Endothelial cell of hepatic sinusoid (primary cell): ENCODE measurements at regions not wholly inside any gene's neighbourhood (a gene's known extent, or its start where the extent isn't known, plus 50 kb on each side); places are given as distances from the start of the nearest gene placed in this dataset.
"Not testable (repeated sequence)": the region's sequence is repeated elsewhere in the genome, so short reads cannot be mapped to it uniquely, and the experiment has no call there.

Experiments used
- in situ Hi-C: cut with HindIII; loops from 2 replicates; pipeline ENCODE4 v1.10.0; 2017; ENCODE audit warnings: low sequenced_read_pairs

- in situ Hi-C loops: no loop called here
Measured at GRCh38 chr1:60893136-60893930, 189.0 kb upstream of the NFIA start.

GRCh38 chr1:60891765-60892164 is 190.6 kb upstream of the NFIA start:
- in situ Hi-C loops: no loop called here

GRCh38 chr1:60891281-60891680 is 191.1 kb upstream of the NFIA start:
- in situ Hi-C loops: no loop called here

- in situ Hi-C loops: no loop called here
Measured at GRCh38 chr1:60890664-60891063, 191.7 kb upstream of the NFIA start.

- in situ Hi-C loops: no loop called here
Measured at GRCh38 chr1:60889709-60890108, 192.7 kb upstream of the NFIA start.

GRCh38 chr1:60888126-60888525 is 194.2 kb upstream of the NFIA start:
- in situ Hi-C loops: no loop called here

GRCh38 chr1:60886793-60887331 is 195.5 kb upstream of the NFIA start:
- in situ Hi-C loops: no loop called here

- in situ Hi-C loops: no loop called here
Measured at GRCh38 chr1:60886090-60886489, 196.3 kb upstream of the NFIA start.

- in situ Hi-C loops: no loop called here
Measured at GRCh38 chr1:60880202-60880601, 202.2 kb upstream of the NFIA start.

GRCh38 chr1:60878323-60878722 is 204.0 kb upstream of the NFIA start:
- in situ Hi-C loops: no loop called here

- in situ Hi-C loops: no loop called here
Measured at GRCh38 chr1:60877376-60877775, 205.0 kb upstream of the NFIA start.

- in situ Hi-C loops: no loop called here
Measured at GRCh38 chr1:60876952-60877351, 205.4 kb upstream of the NFIA start.

- in situ Hi-C loops: no loop called here
Measured at GRCh38 chr1:60875138-60875537, 207.2 kb upstream of the NFIA start.

GRCh38 chr1:60874718-60875117 is 207.6 kb upstream of the NFIA start:
- in situ Hi-C loops: no loop called here

- in situ Hi-C loops: not testable (repeated sequence)
Measured at GRCh38 chr1:60873396-60873795, 209.0 kb upstream of the NFIA start.

- in situ Hi-C loops: no loop called here
Measured at GRCh38 chr1:60872426-60873054, 209.8 kb upstream of the NFIA start.

- in situ Hi-C loops: no loop called here
Measured at GRCh38 chr1:60870269-60870865, 212.0 kb upstream of the NFIA start.

GRCh38 chr1:60868901-60869663 is 213.3 kb upstream of the NFIA start:
- in situ Hi-C loops: no loop called here

GRCh38 chr1:60867782-60868181 is 214.6 kb upstream of the NFIA start:
- in situ Hi-C loops: no loop called here

GRCh38 chr1:60866917-60867531 is 215.3 kb upstream of the NFIA start:
- in situ Hi-C loops: no loop called here
